Rectal smooth muscle tissue (tissue), 1 donor: ENCODE measurements at regions not wholly inside any gene's neighbourhood (a gene's known extent, or its start where the extent isn't known, plus 50 kb on each side); places are given as distances from the start of the nearest gene placed in this dataset.
"Not testable (repeated sequence)": the region's sequence is repeated elsewhere in the genome, so short reads cannot be mapped to it uniquely, and the experiment has no call there.

Source experiments
- H3K27ac ChIP-seq: one replicate; pipeline ENCODE4 v1.7.0; 2013; ENCODE audit warnings: low read depth, low read length, inconsistent platforms
- H3K27me3 ChIP-seq: one replicate; pipeline ENCODE4 v1.7.0; 2013; ENCODE audit warnings: low read length; ENCODE audit not compliant: control insufficient read depth, insufficient read depth
- H3K36me3 ChIP-seq: one replicate; pipeline ENCODE4 v1.7.0; 2013; ENCODE audit warnings: low read length; ENCODE audit not compliant: control insufficient read depth, insufficient read depth
- H3K4me1 ChIP-seq: one replicate; pipeline ENCODE4 v1.7.0; 2013; ENCODE audit warnings: low read length; ENCODE audit not compliant: control insufficient read depth, insufficient read depth
- H3K4me3 ChIP-seq: one replicate; pipeline ENCODE4 v1.7.0; 2013; ENCODE audit warnings: low read length
- H3K9ac ChIP-seq: one replicate; pipeline ENCODE4 v1.7.0; 2013; ENCODE audit warnings: low read length

DNA sequence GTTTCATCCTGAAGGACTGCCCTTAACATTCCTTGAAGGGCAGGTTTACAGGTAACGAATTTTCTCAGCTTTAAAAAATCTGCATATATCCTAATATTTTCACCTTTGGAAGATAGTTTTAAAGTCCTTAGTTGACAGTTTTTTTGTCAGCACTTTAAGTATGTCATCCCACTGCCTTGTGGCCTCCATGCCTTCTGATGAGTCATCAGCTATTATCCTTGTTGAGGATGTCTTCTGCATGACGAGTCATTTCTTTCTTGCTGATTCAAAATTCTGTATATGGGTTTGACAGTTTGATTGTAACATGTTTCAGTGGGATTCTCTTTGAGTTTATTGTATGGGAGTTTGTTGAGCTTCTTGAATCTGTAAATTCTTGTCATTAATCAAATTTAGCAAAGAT is 500.6 kb downstream of the DISC1 start:
- Histone ChIP-seq H3K9ac (no peak overlapping the region), H3K36me3 (no peaks in the 10 kb centered on the region), H3K4me1 (no peaks in the 10 kb centered on the region), H3K27ac (no peak overlapping the region), H3K4me3 (no peak overlapping the region), H3K27me3 (no peaks in the 10 kb centered on the region)

DNA sequence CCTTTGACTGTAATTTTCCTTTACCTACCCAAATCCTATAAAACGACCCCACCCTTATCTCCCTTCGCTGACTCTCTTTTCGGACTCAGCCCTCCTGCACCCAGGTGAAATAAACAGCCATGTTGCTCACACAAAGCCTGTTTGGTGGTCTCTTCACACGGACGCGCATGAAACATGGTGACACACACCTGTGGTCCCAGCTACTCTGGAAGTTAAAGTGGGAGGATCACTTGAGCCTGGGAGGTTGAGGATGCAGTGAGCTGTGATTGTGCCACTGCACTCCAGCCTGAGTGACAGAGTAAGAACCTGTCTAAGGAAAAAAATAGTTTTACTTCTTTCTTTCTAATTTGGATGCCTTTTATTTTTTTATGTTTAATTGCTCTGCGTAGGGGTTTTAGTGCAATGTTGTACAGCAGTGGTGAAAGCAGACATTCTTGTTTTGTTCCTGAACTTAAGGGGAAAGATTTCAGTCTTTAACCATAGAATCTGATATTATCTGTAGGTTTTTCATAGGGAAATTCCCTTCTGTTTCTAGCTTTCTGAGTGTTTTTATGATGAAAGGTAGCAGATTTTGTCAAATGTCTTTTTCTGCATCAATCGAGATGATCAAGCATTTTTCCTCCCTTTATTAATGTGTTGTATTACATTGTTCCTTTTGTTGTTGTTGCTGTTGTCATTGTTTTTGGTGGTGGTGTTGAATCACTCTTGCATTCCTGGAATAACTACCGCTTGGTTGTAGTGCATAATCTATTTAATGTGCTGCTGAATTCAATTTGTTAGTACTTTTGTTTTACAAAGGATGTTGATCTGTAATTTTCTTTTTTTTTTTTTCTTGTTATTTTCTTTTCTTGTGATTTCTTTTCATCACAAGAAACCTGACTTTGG is 497.4 kb downstream of the DISC1 start:
- no peaks in the 10 kb centered on the region for H3K36me3 ChIP-seq
- H3K4me3 ChIP-seq, result no peak overlapping the region
- H3K9ac ChIP-seq, result no peak overlapping the region
- H3K27me3 ChIP-seq, result no peaks in the 10 kb centered on the region
- no peak overlapping the region for H3K27ac ChIP-seq
- no peaks in the 10 kb centered on the region for H3K4me1 ChIP-seq

DNA sequence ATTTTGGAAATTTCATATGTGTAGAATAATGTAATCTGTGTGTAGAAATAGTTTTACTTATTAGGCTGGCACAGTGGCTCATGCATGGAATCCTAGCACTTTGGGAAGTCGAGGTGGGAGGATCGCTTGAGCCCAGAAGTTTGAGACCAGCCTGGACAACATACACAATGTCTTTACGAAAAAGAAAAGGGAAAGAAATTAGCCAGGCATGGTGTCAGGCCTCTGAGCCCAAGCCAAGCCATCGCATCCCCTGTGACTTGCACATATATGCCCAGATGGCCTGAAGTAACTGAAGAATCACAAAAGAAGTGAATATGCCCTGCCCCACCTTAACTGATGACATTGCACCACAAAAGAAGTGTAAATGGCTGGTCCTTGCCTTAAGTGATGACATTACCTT is 491.3 kb downstream of the DISC1 start:
- H3K4me3 ChIP-seq, H3K27ac ChIP-seq, H3K27me3 ChIP-seq, H3K36me3 ChIP-seq, H3K4me1 ChIP-seq, H3K9ac ChIP-seq: not testable (repeated sequence)

DNA sequence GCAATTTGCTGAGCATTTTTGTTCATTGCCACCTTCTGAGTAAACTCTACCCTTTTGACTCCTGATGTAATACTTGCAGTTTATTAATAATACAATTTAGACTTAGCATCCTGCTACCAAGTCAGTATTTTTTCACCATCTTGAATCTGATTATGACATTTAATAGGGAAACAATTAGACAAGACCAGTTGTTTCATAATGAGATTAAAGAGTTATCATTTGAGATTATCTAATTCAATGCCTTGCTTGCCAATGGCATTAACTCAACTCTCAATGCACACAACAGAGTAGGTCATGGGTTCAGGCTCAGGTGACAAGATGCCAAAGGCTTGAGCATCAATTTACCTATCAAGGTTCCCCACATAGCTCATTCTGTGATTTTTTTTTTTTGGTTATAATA is 488.4 kb downstream of the DISC1 start:
- no peaks in the 10 kb centered on the region for H3K27me3 ChIP-seq

DNA sequence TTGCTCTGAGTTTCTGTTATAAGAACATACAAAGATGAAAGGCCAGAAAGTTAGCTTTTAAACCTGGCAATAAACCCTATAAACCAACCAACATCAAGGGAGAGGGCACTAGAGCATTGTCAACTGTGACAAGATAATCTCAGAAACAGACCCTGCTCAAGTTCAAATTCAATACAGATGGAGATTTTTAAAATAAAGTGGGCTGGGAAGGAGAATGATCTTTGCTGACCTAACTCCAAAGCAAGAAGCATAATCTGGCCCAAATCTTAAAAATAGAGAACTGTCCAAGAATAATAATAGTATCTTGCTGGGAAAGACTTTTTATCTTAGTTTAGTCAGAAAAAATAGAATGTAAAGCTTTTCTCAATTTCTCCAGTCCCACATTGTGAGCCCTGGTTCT is 485.5 kb downstream of the DISC1 start:
- no peak overlapping the region for H3K4me3 ChIP-seq
- H3K27ac ChIP-seq, result no peak overlapping the region
- H3K4me1 ChIP-seq, result no peaks in the 10 kb centered on the region
- no peaks in the 10 kb centered on the region for H3K27me3 ChIP-seq
- no peaks in the 10 kb centered on the region for H3K36me3 ChIP-seq
- no peak overlapping the region for H3K9ac ChIP-seq

More for the DNA sequence above, 488.4 kb downstream of the DISC1 start:
- Histone ChIP-seq H3K4me3 (no peak overlapping the region), H3K27ac (no peak overlapping the region), H3K4me1 (no peaks in the 10 kb centered on the region), H3K9ac (no peak overlapping the region), H3K36me3 (no peaks in the 10 kb centered on the region)

DNA sequence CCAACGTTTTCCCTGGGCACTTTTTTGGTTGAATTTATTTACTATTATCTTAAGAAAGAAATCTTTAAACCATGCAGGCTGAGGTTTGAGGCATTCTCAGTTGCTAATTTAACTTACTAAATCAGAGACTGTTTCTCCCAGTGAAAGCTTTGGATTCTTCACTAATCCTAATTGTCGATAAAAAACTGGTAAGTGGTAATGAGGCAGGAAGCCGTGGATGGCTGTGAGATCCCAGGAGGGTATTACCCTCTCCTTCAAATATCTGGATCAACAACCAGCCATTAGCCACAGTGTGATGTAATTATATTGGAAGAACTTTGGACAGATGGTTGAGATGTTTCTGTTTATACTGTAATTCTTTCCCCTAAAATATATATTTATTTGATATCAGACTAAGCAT is 485.0 kb downstream of the DISC1 start:
- Histone ChIP-seq H3K4me3 (no peak overlapping the region), H3K27me3 (no peaks in the 10 kb centered on the region), H3K4me1 (no peaks in the 10 kb centered on the region), H3K36me3 (no peaks in the 10 kb centered on the region), H3K9ac (no peak overlapping the region), H3K27ac (no peak overlapping the region)

DNA sequence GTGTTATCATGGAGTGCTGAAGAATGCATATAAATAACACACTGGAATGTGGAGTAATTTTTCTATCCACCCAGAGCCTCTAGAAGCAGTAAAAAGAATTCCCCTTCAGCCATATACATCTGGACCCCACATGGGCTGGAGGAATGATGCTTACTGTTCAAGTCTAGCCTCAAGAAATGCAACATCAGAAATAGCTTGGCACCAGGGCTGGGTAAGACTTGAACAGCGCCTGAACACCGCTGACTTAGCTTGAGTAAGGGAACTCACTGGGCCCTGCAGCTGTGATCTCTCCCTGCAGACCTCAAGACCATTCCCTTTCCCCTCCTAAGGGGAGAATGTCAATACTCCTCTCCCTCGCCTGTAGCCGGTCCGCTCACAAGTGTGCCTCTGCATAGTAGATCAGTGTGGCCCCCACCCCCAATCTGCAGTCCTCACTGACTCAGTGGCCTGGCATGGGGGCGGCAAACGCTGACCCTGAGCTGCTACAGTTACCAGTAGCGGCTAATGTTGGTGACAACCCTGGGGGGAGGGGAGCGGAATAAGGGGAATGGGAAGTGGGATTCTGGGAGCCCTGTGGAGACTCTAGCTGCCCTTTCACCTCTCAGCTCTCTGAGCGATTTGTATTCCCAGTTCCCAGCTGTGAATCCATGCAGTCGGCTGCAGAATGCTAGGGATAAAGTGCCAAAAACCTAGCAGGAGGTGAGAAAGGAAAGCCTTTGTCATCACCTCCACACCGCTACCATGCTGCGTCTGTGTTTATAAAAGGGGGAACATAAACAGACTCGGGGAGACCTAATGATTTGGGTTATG is 483.9 kb downstream of the DISC1 start:
- no peaks in the 10 kb centered on the region for H3K36me3 ChIP-seq

DNA sequence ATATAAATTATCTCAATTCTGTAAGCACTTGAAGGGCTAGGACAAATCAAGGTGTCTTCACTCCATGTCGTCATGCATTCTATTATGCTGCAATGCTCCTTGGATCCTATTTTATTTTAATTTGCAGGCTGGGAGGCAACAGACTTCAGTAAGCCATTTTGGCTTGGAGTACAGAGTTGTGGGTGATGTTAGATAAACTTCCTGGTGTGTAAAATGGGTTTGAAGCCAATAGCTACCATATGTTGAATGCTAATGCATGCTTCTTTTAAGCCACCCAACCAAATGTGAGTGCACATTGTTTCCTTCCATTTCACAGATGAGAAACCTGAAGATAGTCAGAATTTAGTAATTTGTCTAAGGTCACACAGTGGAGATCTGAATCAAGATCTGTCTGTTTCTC is 482.8 kb downstream of the DISC1 start:
- H3K4me3 ChIP-seq, result no peak overlapping the region
- no peak overlapping the region for H3K9ac ChIP-seq
- no peaks in the 10 kb centered on the region for H3K4me1 ChIP-seq
- no peak overlapping the region for H3K27ac ChIP-seq
- no peaks in the 10 kb centered on the region for H3K27me3 ChIP-seq
- H3K36me3 ChIP-seq, result no peaks in the 10 kb centered on the region

More for the DNA sequence above, 483.9 kb downstream of the DISC1 start:
- no peak overlapping the region for H3K27ac ChIP-seq
- H3K9ac ChIP-seq, result no peak overlapping the region
- no peak overlapping the region for H3K4me3 ChIP-seq
- no peaks in the 10 kb centered on the region for H3K4me1 ChIP-seq
- H3K27me3 ChIP-seq, result no peaks in the 10 kb centered on the region

DNA sequence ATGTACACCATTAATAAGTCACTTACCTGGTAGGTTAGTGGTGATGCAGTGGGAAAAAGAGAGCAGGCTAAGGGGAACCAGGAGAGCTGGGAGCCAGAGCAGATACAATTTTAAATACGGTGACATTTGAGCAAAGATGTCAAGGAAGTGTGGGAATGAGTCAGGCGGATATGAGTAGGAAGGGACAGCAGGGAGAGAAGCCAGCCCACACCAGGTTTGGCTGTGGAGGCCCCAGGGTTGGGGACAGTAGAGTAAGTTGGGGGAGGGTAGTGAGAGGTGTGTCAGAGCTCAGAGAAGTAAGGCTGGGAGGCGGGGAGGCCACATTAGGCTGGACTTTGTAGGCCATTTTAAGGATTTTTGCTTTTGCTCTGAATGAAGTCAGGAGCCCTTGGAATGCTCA is 482.0 kb downstream of the DISC1 start:
- Histone ChIP-seq H3K36me3 (no peaks in the 10 kb centered on the region), H3K27me3 (no peaks in the 10 kb centered on the region), H3K4me3 (no peak overlapping the region), H3K27ac (no peak overlapping the region), H3K4me1 (no peaks in the 10 kb centered on the region), H3K9ac (no peak overlapping the region)

DNA sequence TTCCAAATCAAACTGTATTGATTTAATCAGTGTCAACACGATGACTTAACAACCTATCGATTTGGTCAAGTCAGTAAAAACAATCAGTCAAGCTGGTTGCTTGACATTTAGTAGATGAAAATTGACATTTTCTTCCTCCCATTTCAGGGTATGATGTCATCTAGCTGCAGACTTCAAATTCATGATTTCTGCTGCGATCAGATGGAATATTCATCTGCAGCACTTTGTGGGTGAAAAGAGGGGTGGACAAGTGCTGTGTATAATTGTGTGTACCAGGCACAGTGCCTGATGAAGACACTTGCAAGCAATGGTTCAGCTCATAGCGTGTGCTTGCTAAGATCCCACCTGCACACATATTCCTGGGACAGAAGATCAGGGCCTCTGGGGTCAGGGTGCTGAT is 479.8 kb downstream of the DISC1 start:
- Histone ChIP-seq H3K27ac (no peak overlapping the region), H3K27me3 (no peaks in the 10 kb centered on the region), H3K36me3 (no peaks in the 10 kb centered on the region), H3K9ac (no peak overlapping the region), H3K4me3 (no peak overlapping the region), H3K4me1 (no peaks in the 10 kb centered on the region)

DNA sequence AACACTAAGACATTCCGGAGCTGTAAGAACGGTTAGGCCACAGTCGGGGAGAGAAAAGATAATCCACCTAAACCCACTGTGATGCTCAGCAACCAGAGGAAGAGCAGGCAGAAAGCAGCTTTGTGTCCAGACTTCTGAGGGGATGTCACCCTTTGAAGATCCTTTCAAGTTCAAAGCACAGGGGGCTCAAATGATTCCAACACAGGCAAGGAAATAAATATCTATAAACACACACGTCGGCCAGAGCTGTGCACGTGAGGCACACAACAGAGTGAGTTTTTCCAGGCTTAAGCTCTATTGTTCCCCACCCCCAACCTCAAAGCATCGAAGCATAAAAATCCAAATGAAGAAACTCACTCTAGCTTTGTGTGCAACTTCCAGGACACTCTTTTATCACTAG is 479.0 kb downstream of the DISC1 start:
- Histone ChIP-seq H3K9ac (no peak overlapping the region), H3K36me3 (no peaks in the 10 kb centered on the region), H3K27me3 (no peaks in the 10 kb centered on the region), H3K4me1 (no peaks in the 10 kb centered on the region), H3K27ac (no peak overlapping the region), H3K4me3 (no peak overlapping the region)

DNA sequence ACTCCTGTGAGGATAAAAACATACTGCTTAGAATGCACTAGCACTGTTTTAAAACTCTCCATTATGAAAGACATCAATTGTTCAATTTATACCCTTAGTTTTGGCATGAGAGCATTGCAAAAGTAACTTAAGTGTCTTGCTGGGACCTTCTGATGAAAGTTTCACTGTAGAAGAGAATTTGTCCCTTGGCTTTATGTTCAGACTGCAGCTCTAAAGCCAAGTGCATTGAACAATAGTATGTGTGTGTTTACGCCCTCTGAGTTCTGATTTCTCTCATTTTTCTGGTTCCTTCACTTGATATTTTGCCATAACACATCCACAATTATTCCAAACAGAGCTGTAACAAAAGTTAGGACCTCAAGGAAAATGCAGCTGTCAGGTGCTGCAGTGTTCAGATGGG is 474.6 kb downstream of the DISC1 start:
- H3K27ac ChIP-seq, result no peak overlapping the region
- H3K9ac ChIP-seq, result no peak overlapping the region

More for the DNA sequence above, 474.6 kb downstream of the DISC1 start:
- no peaks in the 10 kb centered on the region for H3K27me3 ChIP-seq
- H3K36me3 ChIP-seq, result no peaks in the 10 kb centered on the region
- H3K4me3 ChIP-seq, result no peak overlapping the region
- H3K4me1 ChIP-seq, result no peaks in the 10 kb centered on the region
